Spleen (tissue), 7 donors: ENCODE measurements at regions not wholly inside any gene's neighbourhood (a gene's known extent, or its start where the extent isn't known, plus 50 kb on each side); places are given as distances from the start of the nearest gene placed in this dataset.

ENCODE experiments used
- POLR2A ChIP-seq, 3 donors: fragments of 450-650 bp; IDR thresholded peaks; one replicate each; pipeline ENCODE4 v1.5.1; 2017; ENCODE audit warnings: antibody characterized with exemption in 3 of 3, mild to moderate bottlenecking in 1 of 3
- POLR2AphosphoS5 ChIP-seq, 3 donors: sonication (generic); formaldehyde crosslinking; IDR thresholded peaks; one replicate each; pipeline ENCODE4 v1.5.1; 2017; ENCODE audit warnings: antibody characterized with exemption in 3 of 3
- TF ChIP-seq, protein P1 (sequence below), 11 experiments: fragments of 200-600 bp in 7 of 11; fragments of 450-650 bp in 4 of 11; sonication (generic) in 4 of 11; IDR thresholded peaks in 8 of 11; conservative IDR thresholded peaks in 3 of 11; 1 replicate in 7 of 11; 2 replicates in 4 of 11; pipeline versions ENCODE4 v1.4.0 to v1.8.0; 2016 to 2021; ENCODE audit warnings: antibody characterized with exemption in 11 of 11, inconsistent platforms in 4 of 11, mild to moderate bottlenecking in 1 of 11
- donor health status: DM: no; HTN: no; CAD: no; lungs with moderate emphysema.
- donor health status: DM: no; HTN: no; CAD: no.
- donor health status: DM: no; HTN: no; CAD: no.

DNA sequence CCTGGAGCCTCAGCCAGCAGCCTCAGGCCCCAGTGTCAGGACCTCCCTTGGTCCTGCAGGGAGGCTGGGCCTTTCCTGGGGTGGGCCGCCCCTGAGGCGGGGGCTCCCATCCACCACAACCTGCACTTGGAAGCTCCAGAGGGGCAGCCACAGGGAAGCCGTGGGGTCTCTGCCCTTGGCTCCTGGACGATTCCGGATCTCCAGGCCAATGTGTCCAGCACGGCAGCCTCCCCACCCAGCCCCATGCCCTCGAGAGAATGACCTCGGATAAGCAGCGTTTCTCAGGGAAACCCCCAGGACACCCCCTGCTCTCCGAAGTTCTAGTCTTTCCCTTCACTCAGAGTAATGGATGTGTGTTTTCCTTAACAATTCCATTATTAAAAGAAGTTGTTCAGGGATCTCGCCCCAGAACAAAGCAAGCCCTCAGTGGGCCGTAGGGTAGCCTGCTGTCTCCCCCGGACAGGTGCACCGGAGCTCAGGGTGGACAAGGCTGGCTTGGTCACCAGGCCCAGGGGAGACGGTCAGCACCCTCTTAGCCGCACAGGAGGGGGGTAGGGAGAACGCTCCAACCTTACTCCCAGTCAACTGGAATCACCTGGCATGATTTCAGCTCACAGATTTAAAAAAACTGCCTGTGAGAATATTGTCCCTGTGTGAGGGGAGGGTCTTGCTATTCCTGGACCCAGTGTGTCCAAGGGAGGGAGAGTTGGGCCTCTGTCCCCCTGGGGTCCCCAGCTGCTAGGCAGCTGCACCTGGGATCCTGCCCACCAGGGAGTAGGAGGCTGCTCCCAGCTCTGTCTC lies 72.2 kb upstream of the OTOS start:
- no peak for TF ChIP-seq POLR2A (IDR thresholded peaks at IDR 0.05)
- TF ChIP-seq, protein P1, sequence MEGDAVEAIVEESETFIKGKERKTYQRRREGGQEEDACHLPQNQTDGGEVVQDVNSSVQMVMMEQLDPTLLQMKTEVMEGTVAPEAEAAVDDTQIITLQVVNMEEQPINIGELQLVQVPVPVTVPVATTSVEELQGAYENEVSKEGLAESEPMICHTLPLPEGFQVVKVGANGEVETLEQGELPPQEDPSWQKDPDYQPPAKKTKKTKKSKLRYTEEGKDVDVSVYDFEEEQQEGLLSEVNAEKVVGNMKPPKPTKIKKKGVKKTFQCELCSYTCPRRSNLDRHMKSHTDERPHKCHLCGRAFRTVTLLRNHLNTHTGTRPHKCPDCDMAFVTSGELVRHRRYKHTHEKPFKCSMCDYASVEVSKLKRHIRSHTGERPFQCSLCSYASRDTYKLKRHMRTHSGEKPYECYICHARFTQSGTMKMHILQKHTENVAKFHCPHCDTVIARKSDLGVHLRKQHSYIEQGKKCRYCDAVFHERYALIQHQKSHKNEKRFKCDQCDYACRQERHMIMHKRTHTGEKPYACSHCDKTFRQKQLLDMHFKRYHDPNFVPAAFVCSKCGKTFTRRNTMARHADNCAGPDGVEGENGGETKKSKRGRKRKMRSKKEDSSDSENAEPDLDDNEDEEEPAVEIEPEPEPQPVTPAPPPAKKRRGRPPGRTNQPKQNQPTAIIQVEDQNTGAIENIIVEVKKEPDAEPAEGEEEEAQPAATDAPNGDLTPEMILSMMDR (IDR thresholded peaks at IDR 0.05 in 8 of 11, conservative IDR thresholded peaks at IDR 0.05 in 3 of 11), result no peak
- TF ChIP-seq POLR2AphosphoS5 (IDR thresholded peaks at IDR 0.05), result no peak
